HG02943 (cell line): ENCODE measurements at regions not wholly inside any gene's neighbourhood (a gene's known extent, or its start where the extent isn't known, plus 50 kb on each side); places are given as distances from the start of the nearest gene placed in this dataset.

Source experiments
- ATAC-seq: cut with Tn5 transposase; IDR thresholded peaks from one replicate; pipeline ENCODE4 v1.9.1; 2021; ENCODE audit warnings: mild to moderate bottlenecking, low read depth, moderate library complexity; ENCODE audit not compliant: unreplicated experiment

- no peak for ATAC-seq
Measured at GRCh38 chr5:96143450-96143849, 181.8 kb upstream of the ELL2 start.

DNA sequence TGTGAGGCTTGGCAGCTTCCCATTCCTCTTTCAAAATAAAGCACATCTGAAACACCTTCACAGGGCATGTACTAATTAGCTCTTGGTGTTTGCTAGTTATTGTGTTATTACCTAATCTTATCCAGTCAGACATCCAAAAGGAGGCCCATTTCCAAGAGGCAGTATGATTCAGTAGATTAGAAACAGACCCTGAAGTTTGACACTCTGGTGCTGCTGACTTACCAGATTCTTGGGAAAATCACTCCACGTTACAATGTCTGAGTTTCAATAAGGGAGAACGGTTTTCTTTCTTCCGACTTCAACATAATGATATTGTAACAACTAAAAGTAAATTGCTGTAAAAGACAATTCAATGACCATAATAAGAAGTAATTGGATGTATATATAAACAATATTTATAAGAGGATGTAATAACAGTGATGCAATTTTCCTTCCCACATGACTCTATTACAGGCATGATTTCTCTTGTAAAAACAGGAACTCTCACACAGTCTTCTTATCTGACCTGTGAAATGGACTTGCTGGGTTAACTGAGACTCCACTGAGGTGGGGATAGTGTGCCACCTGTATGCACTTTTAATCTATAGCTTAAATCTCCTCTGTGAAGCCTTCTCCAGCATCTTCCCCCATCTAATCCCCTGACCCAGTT is 181.3 kb upstream of the ELL2 start:
- ATAC-seq = no peak

DNA sequence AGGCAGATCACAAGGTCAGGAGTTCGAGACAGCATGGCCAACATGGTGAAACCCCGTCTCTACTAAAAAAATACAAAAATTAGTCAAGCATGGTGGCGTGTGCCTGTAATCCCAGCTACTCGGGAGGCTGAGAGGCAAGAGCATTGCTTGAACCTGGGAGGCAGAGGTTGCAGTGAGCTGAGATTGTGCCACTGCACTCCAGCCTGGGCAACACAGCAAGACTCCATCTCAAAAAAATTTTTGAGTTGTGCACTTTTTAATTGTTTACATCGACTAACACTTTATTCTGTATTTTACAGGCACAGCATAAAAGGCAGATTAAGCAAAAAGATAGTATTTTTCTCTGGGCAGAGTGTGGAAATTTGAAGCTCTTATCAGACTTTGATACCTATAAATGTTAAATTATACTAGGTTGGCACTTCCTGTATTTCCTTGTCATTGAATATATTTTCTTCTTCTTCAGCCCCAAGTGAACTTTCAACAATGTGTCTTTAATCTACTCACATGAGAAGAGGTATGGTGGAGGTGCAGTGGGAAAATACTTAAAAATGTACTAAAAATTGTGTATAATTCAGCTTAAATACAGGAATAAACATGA is 180.6 kb upstream of the ELL2 start:
- no peak for ATAC-seq

DNA sequence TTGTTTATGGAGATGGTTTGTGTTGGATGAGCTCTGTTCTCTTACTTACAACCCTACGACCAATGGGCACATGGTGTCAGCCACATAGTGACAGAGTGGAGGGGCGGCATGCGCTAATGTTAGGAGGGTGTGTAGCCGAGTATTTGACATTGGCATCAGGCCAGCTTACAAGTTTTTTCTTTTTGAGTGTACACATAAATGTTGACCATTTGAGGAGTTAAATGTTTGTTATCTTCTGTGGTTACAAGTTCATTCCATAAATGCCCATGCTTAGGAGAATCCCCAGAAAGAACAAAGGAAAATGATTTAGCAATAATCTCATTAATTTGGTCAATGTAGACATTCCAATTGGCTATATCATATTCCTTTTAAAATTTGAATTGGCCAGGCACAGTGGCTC is 180.1 kb upstream of the ELL2 start:
- ATAC-seq = no peak

GRCh38 chr5:96140496-96140895 is 178.8 kb upstream of the ELL2 start:
- ATAC-seq = no peak

- no peak for ATAC-seq
Measured at GRCh38 chr5:96140084-96140483, 178.4 kb upstream of the ELL2 start.

DNA sequence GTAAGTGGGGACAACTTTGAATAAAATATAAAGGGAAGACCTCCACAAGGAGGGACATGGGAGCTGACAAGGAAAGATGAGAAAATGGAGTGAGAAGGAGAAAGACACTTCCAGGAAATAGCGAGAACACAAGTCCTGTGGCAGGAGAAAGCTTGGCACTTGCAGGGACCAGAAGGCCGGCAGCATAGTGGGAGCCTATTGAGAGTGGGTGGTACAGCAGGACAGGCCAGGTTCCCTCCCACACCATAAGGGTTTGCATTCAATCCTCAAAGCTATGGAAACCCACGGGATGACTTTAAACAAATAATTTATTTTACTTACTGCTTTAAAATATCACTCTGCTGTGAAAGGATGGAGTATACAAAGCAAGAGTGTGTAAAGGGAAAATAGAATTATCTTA is 173.2 kb upstream of the ELL2 start:
- ATAC-seq = no peak

DNA sequence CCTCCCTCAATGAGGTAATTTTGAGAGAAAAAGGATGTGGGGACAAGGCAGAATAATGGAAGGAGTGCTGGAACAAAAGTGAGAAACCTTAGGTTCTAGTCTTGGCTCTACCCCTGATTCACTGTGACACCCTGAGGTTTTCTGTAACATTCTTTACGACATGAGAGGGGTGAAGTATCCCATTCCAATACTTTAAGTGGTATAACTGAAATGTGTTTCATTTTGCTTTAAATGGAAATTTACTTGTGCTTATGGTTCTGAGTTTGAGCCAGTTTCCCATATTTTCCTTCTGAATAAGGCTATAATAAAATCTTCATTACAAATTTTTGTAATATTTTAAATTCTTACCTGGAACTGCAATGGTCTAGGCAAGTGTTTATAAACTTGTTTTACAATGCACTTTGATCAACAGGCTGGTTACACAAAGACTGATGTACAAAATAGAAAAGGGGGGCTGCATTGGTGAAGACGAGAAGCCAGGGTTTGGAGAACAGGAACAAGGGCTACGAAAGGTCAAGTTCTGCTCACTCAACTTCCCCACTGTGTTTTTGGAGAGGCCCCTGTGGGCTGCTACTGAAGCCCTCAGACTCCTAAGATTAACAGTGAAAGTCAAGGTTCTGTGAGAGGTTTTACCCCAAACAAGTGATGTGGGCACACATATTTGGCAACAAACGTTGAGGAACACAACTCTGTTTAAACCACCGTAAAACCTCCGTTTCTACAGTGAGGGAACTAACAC is 171.9 kb upstream of the ELL2 start:
- no peak for ATAC-seq

- ATAC-seq = no peak
Measured at GRCh38 chr5:96129276-96129675, 167.6 kb upstream of the ELL2 start.

DNA sequence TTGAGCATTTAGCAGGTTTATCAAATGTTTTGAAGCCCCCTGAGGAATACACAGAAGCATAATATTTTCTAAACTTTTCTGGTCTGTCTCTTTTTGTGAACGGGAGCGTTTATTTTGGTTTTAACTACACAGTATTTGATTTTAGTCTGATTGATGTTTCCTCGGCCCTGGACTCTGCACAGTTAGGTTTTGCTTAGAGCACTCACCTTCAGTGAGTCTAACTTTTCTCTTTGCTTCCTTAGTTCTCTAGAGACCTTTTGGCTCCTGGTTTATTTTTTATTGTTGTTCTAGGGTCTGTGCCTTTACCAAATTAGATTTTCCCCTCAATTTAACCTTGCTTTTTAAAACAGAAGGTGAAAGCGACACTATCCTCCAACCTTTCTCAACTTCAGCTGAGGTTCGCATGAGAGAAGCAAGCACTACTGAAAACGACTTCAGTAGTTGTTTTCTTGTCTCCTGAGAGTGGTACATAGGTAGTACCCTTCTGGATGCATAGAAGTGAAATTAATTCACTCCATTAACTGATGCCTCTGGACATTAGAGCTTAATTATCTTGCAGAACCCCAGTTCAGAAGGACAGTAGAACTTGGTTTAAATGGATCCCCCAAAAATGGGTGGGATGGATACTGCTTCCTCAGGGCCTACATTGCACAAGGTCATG is 166.7 kb upstream of the ELL2 start:
- ATAC-seq = no peak

DNA sequence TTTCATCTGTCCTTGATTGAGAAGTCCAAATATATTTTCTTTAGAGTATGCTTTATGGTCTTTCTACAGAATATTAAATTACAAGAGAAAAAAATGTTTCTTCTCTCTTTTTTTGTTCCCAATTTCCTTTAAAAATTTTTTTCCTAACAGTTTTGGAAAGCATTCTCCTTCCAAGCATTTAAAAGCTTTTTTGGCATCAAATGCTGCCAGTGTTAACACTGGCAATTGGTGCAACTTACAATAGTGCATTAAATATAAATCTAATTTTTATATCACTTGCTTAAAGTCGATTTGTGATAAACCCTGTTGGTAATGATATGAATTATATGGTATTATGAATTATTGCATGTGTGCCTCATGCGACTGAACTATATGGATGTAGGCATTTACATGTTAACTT is 165.9 kb upstream of the ELL2 start:
- no peak for ATAC-seq

GRCh38 chr5:96125231-96125891 is 163.7 kb upstream of the ELL2 start:
- no peak for ATAC-seq

- ATAC-seq = no peak
Measured at GRCh38 chr5:96124589-96124988, 162.9 kb upstream of the ELL2 start.

DNA sequence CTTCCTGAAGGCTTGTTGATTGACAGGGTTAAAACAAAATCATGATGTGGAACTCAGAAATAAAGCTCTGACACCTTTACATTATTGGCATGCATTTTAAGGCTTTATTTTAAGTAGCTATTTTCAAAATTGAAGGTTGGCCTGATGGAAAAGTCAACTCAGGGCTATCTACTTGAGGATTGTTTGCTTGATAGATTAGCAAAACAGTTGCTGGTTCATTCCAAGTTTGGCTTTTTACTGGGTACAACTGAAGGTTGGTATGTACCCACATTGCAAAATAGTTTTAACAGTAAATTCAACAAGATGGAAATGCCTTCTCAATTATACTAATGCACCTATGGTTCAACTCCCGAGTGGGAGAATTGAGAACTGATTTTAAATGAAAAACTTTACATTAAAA is 161.8 kb upstream of the ELL2 start:
- no peak for ATAC-seq

DNA sequence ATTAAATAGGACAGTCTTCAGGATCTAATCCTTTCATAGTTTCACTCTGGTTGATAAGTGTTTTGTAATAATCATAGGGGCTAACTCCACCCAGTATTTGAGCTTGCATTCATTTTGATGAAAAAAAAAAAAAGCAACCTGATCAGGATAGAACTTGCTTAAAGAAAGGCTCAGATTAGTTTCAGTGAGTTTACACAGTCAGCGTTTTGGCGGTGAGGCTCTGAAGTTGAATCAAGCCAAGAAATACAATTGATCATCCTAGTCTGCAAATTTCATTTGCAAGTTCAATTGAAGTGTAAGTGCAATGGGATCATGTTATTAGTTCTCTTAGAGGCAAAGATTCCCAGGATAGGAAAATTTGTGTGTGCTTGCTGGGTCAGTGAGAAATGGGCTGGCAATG is 159.7 kb upstream of the ELL2 start:
- no peak for ATAC-seq

DNA sequence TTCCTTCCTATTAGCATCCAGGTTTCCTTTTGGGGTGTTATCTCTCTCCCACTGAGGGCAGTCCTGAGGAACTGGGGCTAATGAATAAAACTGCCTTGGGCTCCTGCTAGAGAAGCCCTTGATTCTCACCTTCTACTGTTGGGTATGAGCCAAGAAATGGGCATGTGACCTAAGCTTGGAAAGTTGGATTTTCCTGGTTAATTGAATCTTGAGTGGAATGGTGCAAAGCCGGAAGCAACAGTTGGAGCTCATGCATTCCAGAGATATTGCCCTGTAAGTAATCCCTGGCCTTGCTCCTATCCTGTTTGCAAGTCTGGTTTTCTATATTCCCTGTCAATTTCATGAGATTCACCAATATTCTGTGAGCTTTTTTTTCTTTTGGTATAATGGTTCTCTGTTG is 158.5 kb upstream of the ELL2 start:
- no peak for ATAC-seq

GRCh38 chr5:96117771-96118651 is 156.4 kb upstream of the ELL2 start:
- ATAC-seq = no peak

GRCh38 chr5:96115147-96115807 is 153.6 kb upstream of the ELL2 start:
- no peak for ATAC-seq

DNA sequence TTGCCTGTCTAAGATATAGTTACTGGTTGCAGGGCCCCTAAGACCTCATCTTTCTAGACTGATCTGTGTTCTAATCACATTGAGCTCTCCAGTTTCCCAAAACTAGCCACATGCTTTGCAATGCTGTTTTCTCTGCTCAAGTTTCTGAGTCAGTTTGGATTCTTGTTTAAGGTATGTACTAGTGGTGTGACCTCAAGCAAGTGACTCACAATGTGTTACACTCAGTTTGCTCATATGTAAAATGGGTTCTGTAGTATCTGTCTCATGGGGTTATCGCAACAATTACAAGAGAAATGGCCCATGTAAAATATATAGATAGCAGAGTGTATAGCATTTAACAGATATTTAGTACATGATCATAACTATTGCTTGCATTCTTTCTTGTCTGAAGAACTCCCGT is 153.1 kb upstream of the ELL2 start:
- no peak for ATAC-seq
